ENCODE measurements at regions not wholly inside any gene's neighbourhood (a gene's known extent, or its start where the extent isn't known, plus 50 kb on each side); places are given as distances from the start of the nearest gene placed in this dataset.
A peak's percentile ranks its signal among the peaks of the same experiment; 100 is the strongest.

DNA sequence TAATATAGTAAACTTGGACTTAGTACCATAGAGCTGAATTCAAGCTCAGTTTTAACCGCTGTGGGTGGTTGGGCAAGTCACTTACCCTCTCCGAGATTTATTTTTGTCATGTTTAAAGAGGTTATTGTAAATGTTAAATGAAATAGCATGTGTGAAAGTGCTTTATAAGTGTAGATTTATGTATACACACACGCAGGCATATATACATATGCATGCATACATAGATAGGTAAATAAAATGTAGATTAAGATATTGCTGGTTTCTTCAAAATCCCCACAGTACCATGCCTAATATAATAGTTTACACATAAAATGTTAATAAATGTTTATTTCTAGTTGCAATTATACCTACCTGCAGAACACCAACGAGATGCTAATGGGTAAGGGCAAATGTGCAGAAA lies 164.5 kb upstream of the EGFLAM start:
- H3K27ac ChIP-seq (ENCODE audit: low read depth, low read length), result no peak overlapping the region
- no CpG with 5 or more reads among the region's 4 CpGs for WGBS (ENCODE audit: extremely low coverage, insufficient coverage, low lambda C conversion rate)
- H4K5ac ChIP-seq (ENCODE audit: low read length), result no peak overlapping the region
- H4K8ac ChIP-seq (ENCODE audit: low read depth, low read length), result no peak overlapping the region
- H2BK15ac ChIP-seq (replicated peaks; ENCODE audit: low read depth), result no peak overlapping the region
- H2BK5ac ChIP-seq (ENCODE audit: low read length), result no peak overlapping the region
- H3K36me3 ChIP-seq (ENCODE audit: control insufficient read depth, insufficient read depth, low read length), result no peaks in the 10 kb centered on the region
- H3K9ac ChIP-seq (ENCODE audit: low read length), result no peak overlapping the region
- H3K79me1 ChIP-seq (ENCODE audit: low read length), result no peaks in the 10 kb centered on the region
- H2BK120ac ChIP-seq (ENCODE audit: low read depth, low read length), result no peak overlapping the region
- no peak for DNase-seq
- no peak overlapping the region for H3K18ac ChIP-seq (ENCODE audit: low read length)
- no peak overlapping the region for H3K56ac ChIP-seq (ENCODE audit: low read length)
- H3K4me3 ChIP-seq (ENCODE audit: low read length), result no peak overlapping the region
- H2AK5ac ChIP-seq (ENCODE audit: low read length), result no peak overlapping the region
- H3K79me2 ChIP-seq (ENCODE audit: control insufficient read depth, insufficient read depth, low read length), result no peaks in the 10 kb centered on the region
- H3K23ac ChIP-seq (ENCODE audit: low read length), result no peak overlapping the region
- H3K4me1 ChIP-seq (ENCODE audit: control insufficient read depth, low read depth, low read length), result no peaks in the 10 kb centered on the region
- H3K27me3 ChIP-seq (ENCODE audit: insufficient read depth, low read length, poor library complexity), result no peaks in the 10 kb centered on the region
- no peak overlapping the region for H3K4ac ChIP-seq (ENCODE audit: low read depth, low read length)
- H3K4me2 ChIP-seq (ENCODE audit: low read length), result no peak overlapping the region

DNA sequence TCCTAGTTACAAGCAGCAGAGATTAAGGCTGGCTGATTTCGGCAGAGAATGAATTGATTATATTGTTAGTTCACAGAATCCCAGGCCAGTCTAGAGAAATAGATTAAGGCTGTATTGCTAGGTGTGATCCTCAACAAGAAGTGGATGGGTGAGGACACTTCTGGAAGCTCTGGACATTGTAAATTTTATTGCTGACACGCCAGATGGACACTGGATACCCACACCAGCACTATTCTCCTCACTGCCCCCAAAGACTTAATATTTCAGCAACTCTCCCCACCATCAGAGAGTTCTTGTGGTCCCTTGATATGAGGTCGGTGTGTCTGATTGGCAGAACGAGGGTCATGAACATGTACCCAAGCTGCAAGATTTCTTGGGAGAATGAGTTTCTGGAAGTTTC lies 171.6 kb upstream of the EGFLAM start:
- Histone ChIP-seq H3K27ac (ENCODE audit: low read depth, low read length) (no peak overlapping the region), H3K36me3 (ENCODE audit: control insufficient read depth, insufficient read depth, low read length) (no peaks in the 10 kb centered on the region), H3K9ac (ENCODE audit: low read length) (no peak overlapping the region), H3K4me2 (ENCODE audit: low read length) (no peak overlapping the region), H2BK15ac (replicated peaks; ENCODE audit: low read depth) (no peak overlapping the region), H3K18ac (ENCODE audit: low read length) (no peak overlapping the region), H3K56ac (ENCODE audit: low read length) (no peak overlapping the region), H2AK5ac (ENCODE audit: low read length) (no peak overlapping the region), H3K4me3 (ENCODE audit: low read length) (no peak overlapping the region), H3K4ac (ENCODE audit: low read depth, low read length) (no peak overlapping the region), H4K5ac (ENCODE audit: low read length) (no peak overlapping the region), H2BK120ac (ENCODE audit: low read depth, low read length) (no peak overlapping the region), H3K23ac (ENCODE audit: low read length) (no peak overlapping the region), H4K8ac (ENCODE audit: low read depth, low read length) (no peak overlapping the region), H3K4me1 (ENCODE audit: control insufficient read depth, low read depth, low read length) (no peaks in the 10 kb centered on the region), H3K79me1 (ENCODE audit: low read length) (no peaks in the 10 kb centered on the region), H2BK5ac (ENCODE audit: low read length) (no peak overlapping the region), H3K27me3 (ENCODE audit: insufficient read depth, low read length, poor library complexity) (no peaks in the 10 kb centered on the region), H3K79me2 (ENCODE audit: control insufficient read depth, insufficient read depth, low read length) (no peaks in the 10 kb centered on the region)
- DNase-seq, result peak; percentile 21
- WGBS (ENCODE audit: extremely low coverage, insufficient coverage, low lambda C conversion rate), result no CpG with 5 or more reads among the region's 4 CpGs

DNA sequence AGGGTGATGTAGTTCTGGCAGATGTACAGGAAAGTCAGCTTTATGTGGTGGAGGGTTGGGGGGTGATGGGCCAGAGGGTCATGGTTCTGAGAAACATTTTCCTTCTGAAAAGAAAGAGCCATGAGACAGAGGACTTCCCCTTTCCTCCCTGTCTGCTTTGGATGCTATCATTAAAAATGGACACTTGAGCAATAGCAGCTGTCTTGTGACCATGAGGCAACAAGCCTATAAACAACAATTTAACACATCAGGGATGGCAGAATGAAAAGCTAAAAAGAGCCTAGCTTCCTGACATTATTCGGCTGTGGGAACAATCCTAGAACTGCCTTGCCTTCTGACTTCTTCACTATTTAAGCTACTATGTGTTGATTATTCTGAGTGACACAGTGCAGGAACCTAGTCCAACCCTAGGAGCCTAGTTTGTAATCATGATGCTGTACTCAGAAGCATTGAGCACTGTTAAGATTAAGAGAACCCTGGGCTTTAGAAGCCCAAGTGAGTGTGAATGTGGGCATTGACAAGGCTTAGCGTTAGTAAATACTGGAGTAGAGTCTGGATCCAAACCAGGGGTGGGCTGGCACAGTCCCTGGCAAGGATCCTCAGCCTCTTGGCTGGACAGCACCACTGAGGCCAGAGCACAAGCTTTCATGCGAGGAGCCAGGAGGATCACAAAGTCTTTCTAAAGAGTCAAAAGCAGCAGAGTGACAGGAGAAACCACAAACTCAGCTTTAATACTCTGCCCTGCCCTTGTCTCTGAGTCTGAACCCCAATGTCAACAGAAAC lies 178.5 kb upstream of the EGFLAM start:
- Histone ChIP-seq H2BK120ac (ENCODE audit: low read depth, low read length) (no peak overlapping the region), H3K56ac (ENCODE audit: low read length) (no peak overlapping the region), H3K36me3 (ENCODE audit: control insufficient read depth, insufficient read depth, low read length) (no peaks in the 10 kb centered on the region), H4K8ac (ENCODE audit: low read depth, low read length) (no peak overlapping the region), H3K4ac (ENCODE audit: low read depth, low read length) (no peak overlapping the region), H3K18ac (ENCODE audit: low read length) (no peak overlapping the region), H3K79me2 (ENCODE audit: control insufficient read depth, insufficient read depth, low read length) (no peaks in the 10 kb centered on the region), H3K4me2 (ENCODE audit: low read length) (no peak overlapping the region), H3K9ac (ENCODE audit: low read length) (no peak overlapping the region), H3K4me1 (ENCODE audit: control insufficient read depth, low read depth, low read length) (no peaks in the 10 kb centered on the region), H2AK5ac (ENCODE audit: low read length) (no peak overlapping the region), H4K5ac (ENCODE audit: low read length) (no peak overlapping the region), H3K23ac (ENCODE audit: low read length) (no peak overlapping the region), H3K4me3 (ENCODE audit: low read length) (no peak overlapping the region), H2BK5ac (ENCODE audit: low read length) (no peak overlapping the region), H2BK15ac (replicated peaks; ENCODE audit: low read depth) (no peak overlapping the region), H3K27me3 (ENCODE audit: insufficient read depth, low read length, poor library complexity) (peaks cover 2% of the 10 kb centered on the region), H3K27ac (ENCODE audit: low read depth, low read length) (no peak overlapping the region), H3K79me1 (ENCODE audit: low read length) (no peaks in the 10 kb centered on the region)
- WGBS (ENCODE audit: extremely low coverage, insufficient coverage, low lambda C conversion rate), result no CpG with 5 or more reads among the region's 3 CpGs
- DNase-seq, result no peak

DNA sequence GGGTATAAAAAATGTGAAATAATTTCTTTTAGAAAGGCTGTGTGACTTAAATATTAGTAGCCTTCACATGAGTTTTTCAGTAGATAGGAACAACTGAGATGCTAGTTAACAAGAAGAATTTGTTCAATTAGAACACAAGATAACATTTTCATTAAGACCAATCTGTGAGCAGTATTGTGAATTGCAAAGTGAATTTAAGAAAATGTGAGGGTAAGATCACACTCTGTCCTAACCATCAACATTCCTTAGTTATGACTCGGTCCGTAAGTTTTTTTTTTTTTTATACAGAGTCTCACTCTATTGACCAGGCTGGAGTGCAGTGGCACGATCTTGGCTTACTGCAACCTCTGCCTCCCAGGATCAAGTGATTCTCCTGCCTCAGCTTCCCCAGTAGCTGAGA lies 180.2 kb upstream of the EGFLAM start:
- Histone ChIP-seq H2BK5ac (ENCODE audit: low read length) (no peak overlapping the region), H3K36me3 (ENCODE audit: control insufficient read depth, insufficient read depth, low read length) (no peaks in the 10 kb centered on the region), H3K56ac (ENCODE audit: low read length) (no peak overlapping the region), H2BK120ac (ENCODE audit: low read depth, low read length) (no peak overlapping the region), H3K18ac (ENCODE audit: low read length) (no peak overlapping the region), H3K4ac (ENCODE audit: low read depth, low read length) (no peak overlapping the region), H2BK15ac (replicated peaks; ENCODE audit: low read depth) (no peak overlapping the region), H3K4me1 (ENCODE audit: control insufficient read depth, low read depth, low read length) (no peaks in the 10 kb centered on the region), H3K23ac (ENCODE audit: low read length) (no peak overlapping the region), H3K27ac (ENCODE audit: low read depth, low read length) (no peak overlapping the region), H2AK5ac (ENCODE audit: low read length) (no peak overlapping the region), H3K4me3 (ENCODE audit: low read length) (no peak overlapping the region), H3K4me2 (ENCODE audit: low read length) (no peak overlapping the region), H3K9ac (ENCODE audit: low read length) (no peak overlapping the region), H3K27me3 (ENCODE audit: insufficient read depth, low read length, poor library complexity) (peaks cover 2% of the 10 kb centered on the region), H3K79me1 (ENCODE audit: low read length) (no peaks in the 10 kb centered on the region), H4K8ac (ENCODE audit: low read depth, low read length) (no peak overlapping the region), H4K5ac (ENCODE audit: low read length) (no peak overlapping the region), H3K79me2 (ENCODE audit: control insufficient read depth, insufficient read depth, low read length) (no peaks in the 10 kb centered on the region)
- DNase-seq, result no peak
- WGBS (ENCODE audit: extremely low coverage, insufficient coverage, low lambda C conversion rate), result no CpG with 5 or more reads among the region's 3 CpGs

DNA sequence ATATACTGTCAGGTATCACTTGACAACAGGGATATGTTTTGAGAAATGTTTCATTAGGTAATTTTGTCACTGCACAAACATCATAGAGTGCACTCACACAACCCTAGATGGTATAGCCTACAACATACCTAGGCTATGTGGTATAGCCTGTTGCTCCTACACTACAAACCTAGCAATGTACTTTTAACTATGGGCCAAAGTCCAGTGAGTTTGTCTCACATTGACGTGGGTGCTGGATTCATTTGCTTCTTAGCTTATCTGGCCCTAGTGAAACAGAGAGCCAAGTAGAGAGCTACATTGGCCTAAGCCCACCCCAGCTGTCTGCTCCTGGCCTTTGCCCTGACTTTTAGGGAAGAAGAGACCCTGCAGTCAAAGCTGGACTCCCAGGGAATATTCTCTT lies 180.7 kb upstream of the EGFLAM start:
- H3K23ac ChIP-seq (ENCODE audit: low read length), result no peak overlapping the region
- no peak overlapping the region for H3K18ac ChIP-seq (ENCODE audit: low read length)
- DNase-seq, result no peak
- no peaks in the 10 kb centered on the region for H3K79me2 ChIP-seq (ENCODE audit: control insufficient read depth, insufficient read depth, low read length)
- no peak overlapping the region for H4K5ac ChIP-seq (ENCODE audit: low read length)
- no peak overlapping the region for H2BK5ac ChIP-seq (ENCODE audit: low read length)
- H3K4me3 ChIP-seq (ENCODE audit: low read length), result no peak overlapping the region
- H4K8ac ChIP-seq (ENCODE audit: low read depth, low read length), result no peak overlapping the region
- no peak overlapping the region for H3K56ac ChIP-seq (ENCODE audit: low read length)
- H3K36me3 ChIP-seq (ENCODE audit: control insufficient read depth, insufficient read depth, low read length), result no peaks in the 10 kb centered on the region
- no peak overlapping the region for H3K4ac ChIP-seq (ENCODE audit: low read depth, low read length)
- H3K79me1 ChIP-seq (ENCODE audit: low read length), result no peaks in the 10 kb centered on the region
- H2BK120ac ChIP-seq (ENCODE audit: low read depth, low read length), result no peak overlapping the region
- no CpG with 5 or more reads among the region's 1 CpG for WGBS (ENCODE audit: extremely low coverage, insufficient coverage, low lambda C conversion rate)
- H3K27me3 ChIP-seq (ENCODE audit: insufficient read depth, low read length, poor library complexity), result peaks cover 2% of the 10 kb centered on the region
- no peak overlapping the region for H2AK5ac ChIP-seq (ENCODE audit: low read length)
- H3K27ac ChIP-seq (ENCODE audit: low read depth, low read length), result no peak overlapping the region
- H2BK15ac ChIP-seq (replicated peaks; ENCODE audit: low read depth), result no peak overlapping the region
- H3K9ac ChIP-seq (ENCODE audit: low read length), result no peak overlapping the region
- H3K4me1 ChIP-seq (ENCODE audit: control insufficient read depth, low read depth, low read length), result no peaks in the 10 kb centered on the region
- H3K4me2 ChIP-seq (ENCODE audit: low read length), result no peak overlapping the region

Data from mesendoderm (in vitro differentiated cells).